ENCODE measurements at regions not wholly inside any gene's neighbourhood (a gene's known extent, or its start where the extent isn't known, plus 50 kb on each side); places are given as distances from the start of the nearest gene placed in this dataset.

DNA sequence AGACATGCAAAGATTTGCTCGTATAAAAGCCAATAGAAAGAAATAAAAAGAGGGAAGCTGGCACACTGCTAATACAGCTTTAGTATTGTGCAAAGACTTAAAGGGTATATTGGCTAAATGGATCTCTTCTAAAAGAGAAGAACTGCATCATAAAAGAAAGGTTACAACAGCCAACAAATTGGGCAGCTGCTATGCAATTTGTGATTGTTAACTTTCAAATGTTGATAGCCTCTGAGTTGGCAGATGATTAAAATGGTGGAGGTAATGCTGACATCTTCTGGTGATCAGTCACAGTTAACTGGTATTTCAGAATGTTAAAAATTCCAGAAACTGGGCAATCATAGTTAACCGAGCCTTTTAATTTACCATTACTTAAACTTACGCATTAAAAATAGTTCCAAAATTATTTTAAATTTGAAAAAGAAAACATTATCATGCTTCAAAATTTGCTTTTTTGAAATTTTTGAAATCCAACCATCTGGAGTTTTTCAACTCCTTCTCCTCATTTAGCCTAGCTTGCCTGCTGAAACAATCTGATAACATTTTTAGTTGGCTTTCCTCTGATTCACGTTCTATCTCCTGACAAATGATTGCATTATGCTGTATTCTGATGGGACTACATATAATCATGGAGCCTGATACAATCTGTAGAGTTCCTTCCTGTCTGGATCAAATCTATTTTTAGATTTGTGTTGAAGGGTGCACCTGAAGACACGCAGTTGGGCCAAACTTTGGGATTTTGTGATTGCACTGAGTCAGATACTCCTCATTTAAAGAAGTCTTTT is 144.0 kb upstream of the PDZRN3 start:
- H3K9ac ChIP-seq (ENCODE audit: insufficient read depth, low read length, poor library complexity, severe bottlenecking) = no peak overlapping the region
- no CpG with 5 or more reads among the region's 5 CpGs for WGBS (ENCODE audit: insufficient coverage)
- intact Hi-C loops (cut with micrococcal nuclease) = no loop called here

DNA sequence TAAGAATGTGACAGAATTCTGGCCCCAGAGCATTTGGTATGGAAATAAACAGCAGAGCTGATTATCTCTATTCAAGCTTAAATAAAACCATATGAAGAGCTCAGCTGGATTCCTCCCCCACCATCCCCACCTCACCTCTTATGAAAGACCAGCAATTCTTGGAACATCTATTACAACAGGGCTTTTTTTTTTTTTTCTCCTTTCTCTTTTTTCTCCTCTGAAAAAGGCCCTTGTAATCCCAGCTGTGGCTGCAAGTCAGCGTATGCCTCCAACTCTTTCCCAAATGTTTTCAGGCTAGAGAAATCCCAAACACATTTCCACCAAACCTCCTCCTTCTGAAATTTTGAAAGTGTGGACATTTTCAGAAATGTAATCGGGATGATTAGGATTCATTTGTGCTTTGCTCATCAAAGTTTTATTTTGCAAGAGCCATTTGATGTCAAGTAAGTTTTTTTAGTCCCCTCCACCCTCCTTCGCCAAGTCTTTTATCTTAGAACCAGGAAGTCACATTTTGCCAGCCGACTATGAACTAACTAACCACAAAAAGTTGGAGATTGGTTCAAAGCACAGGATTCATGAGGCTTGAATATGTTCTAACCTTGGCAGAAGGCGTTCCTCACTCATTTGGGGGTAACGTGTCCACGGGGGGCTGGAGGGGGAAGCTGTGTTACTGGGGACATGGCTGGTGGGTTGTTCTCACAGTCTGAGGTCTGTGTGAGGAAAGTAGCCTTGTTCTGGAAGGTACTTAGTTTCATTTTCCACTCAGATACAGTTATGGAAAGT is 142.0 kb upstream of the PDZRN3 start:
- Histone ChIP-seq H3K4me2 (replicated peaks; ENCODE audit: extremely low read depth, low read length, poor library complexity, severe bottlenecking) (no peak overlapping the region), H3K27me3 (ENCODE audit: control insufficient read depth in 2 of 2, insufficient read depth in 2 of 2, low read length in 2 of 2) (no peaks in the 10 kb centered on the region), H3K36me3 (replicated peaks in 1 of 2; ENCODE audit: control insufficient read depth in 1 of 2, insufficient read depth in 2 of 2, low read length in 2 of 2) (no peaks in the 10 kb centered on the region), H3K27ac (ENCODE audit: low read depth in 1 of 2, low read length in 2 of 2) (no peak overlapping the region), H4K20me1 (ENCODE audit: insufficient read depth, low read length) (no peaks in the 10 kb centered on the region), H3K4me1 (ENCODE audit: control insufficient read depth in 1 of 2, insufficient read depth in 2 of 2, low read length in 2 of 2) (peaks cover 0 to 5% of the 10 kb centered on the region in 2 donors), H3K4me3 (replicated peaks in 1 of 3; ENCODE audit: low read depth in 2 of 3, low read length in 3 of 3) (peak overlapping the region in 1 of 3 experiments; percentile 35), H3K79me2 (ENCODE audit: insufficient read depth, low read length) (no peaks in the 10 kb centered on the region), H3K9ac (ENCODE audit: insufficient read depth, low read length, poor library complexity, severe bottlenecking) (no peak overlapping the region), H3K9me3 (replicated peaks in 1 of 2; ENCODE audit: control insufficient read depth in 1 of 2, insufficient read depth in 1 of 2, low read length in 2 of 2) (no peaks in the 10 kb centered on the region), H2AFZ (ENCODE audit: insufficient read depth, low read depth, low read length, poor library complexity, severe bottlenecking) (peak overlapping the region; percentile 23)
- Mint-ChIP-seq H3K9me3 (peaks cover 0 to 10% (median 3%) of the 10 kb centered on the region in 7 donors), H3K36me3 (no peaks in the 10 kb centered on the region), H3K27me3 (ENCODE audit: low read depth in 3 of 3) (no peaks in the 10 kb centered on the region), H3K27ac (peak overlapping the region in 4 of 7 donors; percentile 16 to 71 (median 34)), H3K4me1 (peaks cover 3% of the 10 kb centered on the region), H3K4me3 (peak overlapping the region in 1 of 2 donors; percentile 14)
- intact Hi-C loops (cut with micrococcal nuclease) = no loop called here
- DNase-seq = peak in 1 of 3 donors; percentile 21
- WGBS (ENCODE audit: insufficient coverage) = no CpG with 5 or more reads among the region's 7 CpGs
- TF ChIP-seq, protein P1, sequence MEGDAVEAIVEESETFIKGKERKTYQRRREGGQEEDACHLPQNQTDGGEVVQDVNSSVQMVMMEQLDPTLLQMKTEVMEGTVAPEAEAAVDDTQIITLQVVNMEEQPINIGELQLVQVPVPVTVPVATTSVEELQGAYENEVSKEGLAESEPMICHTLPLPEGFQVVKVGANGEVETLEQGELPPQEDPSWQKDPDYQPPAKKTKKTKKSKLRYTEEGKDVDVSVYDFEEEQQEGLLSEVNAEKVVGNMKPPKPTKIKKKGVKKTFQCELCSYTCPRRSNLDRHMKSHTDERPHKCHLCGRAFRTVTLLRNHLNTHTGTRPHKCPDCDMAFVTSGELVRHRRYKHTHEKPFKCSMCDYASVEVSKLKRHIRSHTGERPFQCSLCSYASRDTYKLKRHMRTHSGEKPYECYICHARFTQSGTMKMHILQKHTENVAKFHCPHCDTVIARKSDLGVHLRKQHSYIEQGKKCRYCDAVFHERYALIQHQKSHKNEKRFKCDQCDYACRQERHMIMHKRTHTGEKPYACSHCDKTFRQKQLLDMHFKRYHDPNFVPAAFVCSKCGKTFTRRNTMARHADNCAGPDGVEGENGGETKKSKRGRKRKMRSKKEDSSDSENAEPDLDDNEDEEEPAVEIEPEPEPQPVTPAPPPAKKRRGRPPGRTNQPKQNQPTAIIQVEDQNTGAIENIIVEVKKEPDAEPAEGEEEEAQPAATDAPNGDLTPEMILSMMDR (IDR thresholded peaks at IDR 0.05) = no peak

More for the DNA sequence above, 144.0 kb upstream of the PDZRN3 start:
- Histone ChIP-seq H2AFZ (ENCODE audit: insufficient read depth, low read depth, low read length, poor library complexity, severe bottlenecking) (no peak overlapping the region), H3K79me2 (ENCODE audit: insufficient read depth, low read length) (no peaks in the 10 kb centered on the region), H3K36me3 (replicated peaks in 1 of 2; ENCODE audit: control insufficient read depth in 1 of 2, insufficient read depth in 2 of 2, low read length in 2 of 2) (no peaks in the 10 kb centered on the region), H3K4me3 (replicated peaks in 1 of 3; ENCODE audit: low read depth in 2 of 3, low read length in 3 of 3) (no peak overlapping the region), H3K4me2 (replicated peaks; ENCODE audit: extremely low read depth, low read length, poor library complexity, severe bottlenecking) (no peak overlapping the region), H3K27ac (ENCODE audit: low read depth in 1 of 2, low read length in 2 of 2) (no peak overlapping the region), H4K20me1 (ENCODE audit: insufficient read depth, low read length) (no peaks in the 10 kb centered on the region), H3K9me3 (replicated peaks in 1 of 2; ENCODE audit: control insufficient read depth in 1 of 2, insufficient read depth in 1 of 2, low read length in 2 of 2) (no peaks in the 10 kb centered on the region), H3K4me1 (ENCODE audit: control insufficient read depth in 1 of 2, insufficient read depth in 2 of 2, low read length in 2 of 2) (peaks cover 0 to 5% of the 10 kb centered on the region in 2 donors), H3K27me3 (ENCODE audit: control insufficient read depth in 2 of 2, insufficient read depth in 2 of 2, low read length in 2 of 2) (no peaks in the 10 kb centered on the region)
- peaks cover 0 to 10% (median 2%) of the 10 kb centered on the region in 7 donors for H3K9me3 Mint-ChIP-seq
- no peak overlapping the region for H3K4me3 Mint-ChIP-seq
- no peaks in the 10 kb centered on the region for H3K36me3 Mint-ChIP-seq
- no peaks in the 10 kb centered on the region for H3K27me3 Mint-ChIP-seq (ENCODE audit: low read depth in 3 of 3)
- TF ChIP-seq, protein P1 (IDR thresholded peaks at IDR 0.05) = no peak
- DNase-seq = no peak
- H3K27ac Mint-ChIP-seq = no peak overlapping the region
- H3K4me1 Mint-ChIP-seq = peaks cover 3% of the 10 kb centered on the region

All from CD14-positive monocyte (primary cell).